ENCODE measurements at regions not wholly inside any gene's neighbourhood (a gene's known extent, or its start where the extent isn't known, plus 50 kb on each side); places are given as distances from the start of the nearest gene placed in this dataset.

DNA sequence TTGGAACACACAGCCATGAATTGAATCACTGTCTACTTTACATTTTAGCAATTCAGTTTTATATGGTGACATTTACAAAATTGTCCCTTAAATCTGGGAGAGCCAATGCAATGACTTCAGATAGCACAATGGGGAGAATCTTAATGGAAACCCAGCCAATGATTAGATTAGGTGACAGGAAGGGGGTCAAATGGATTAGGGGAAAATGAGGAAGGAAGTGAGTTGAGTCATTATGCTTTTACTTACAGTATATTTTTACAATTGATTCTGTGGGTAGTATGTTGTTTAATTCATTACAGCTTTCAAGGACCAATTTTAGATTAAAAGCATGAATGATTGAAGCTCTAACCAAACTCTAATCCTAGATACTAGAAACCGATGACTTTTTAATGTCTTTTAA is 229.8 kb downstream of the SOX4 start:
- TF ChIP-seq, protein P1, sequence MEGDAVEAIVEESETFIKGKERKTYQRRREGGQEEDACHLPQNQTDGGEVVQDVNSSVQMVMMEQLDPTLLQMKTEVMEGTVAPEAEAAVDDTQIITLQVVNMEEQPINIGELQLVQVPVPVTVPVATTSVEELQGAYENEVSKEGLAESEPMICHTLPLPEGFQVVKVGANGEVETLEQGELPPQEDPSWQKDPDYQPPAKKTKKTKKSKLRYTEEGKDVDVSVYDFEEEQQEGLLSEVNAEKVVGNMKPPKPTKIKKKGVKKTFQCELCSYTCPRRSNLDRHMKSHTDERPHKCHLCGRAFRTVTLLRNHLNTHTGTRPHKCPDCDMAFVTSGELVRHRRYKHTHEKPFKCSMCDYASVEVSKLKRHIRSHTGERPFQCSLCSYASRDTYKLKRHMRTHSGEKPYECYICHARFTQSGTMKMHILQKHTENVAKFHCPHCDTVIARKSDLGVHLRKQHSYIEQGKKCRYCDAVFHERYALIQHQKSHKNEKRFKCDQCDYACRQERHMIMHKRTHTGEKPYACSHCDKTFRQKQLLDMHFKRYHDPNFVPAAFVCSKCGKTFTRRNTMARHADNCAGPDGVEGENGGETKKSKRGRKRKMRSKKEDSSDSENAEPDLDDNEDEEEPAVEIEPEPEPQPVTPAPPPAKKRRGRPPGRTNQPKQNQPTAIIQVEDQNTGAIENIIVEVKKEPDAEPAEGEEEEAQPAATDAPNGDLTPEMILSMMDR (conservative IDR thresholded peaks at IDR 0.05; ENCODE audit: low read length), result no peak
- TF ChIP-seq EZH2phosphoT487 (IDR thresholded peaks at IDR 0.05; ENCODE audit: borderline replicate concordance, low read depth, low read length), result no peak
